ENCODE measurements at regions not wholly inside any gene's neighbourhood (a gene's known extent, or its start where the extent isn't known, plus 50 kb on each side); places are given as distances from the start of the nearest gene placed in this dataset.
"Not testable (repeated sequence)": the region's sequence is repeated elsewhere in the genome, so short reads cannot be mapped to it uniquely, and the experiment has no call there.

- not testable (repeated sequence) for TF ChIP-seq POLR2A, CTCF (IDR thresholded peaks at IDR 0.05)
Measured at GRCh38 chr5:123933812-123934211, 421.8 kb downstream of the CSNK1G3 start.

All from uterus (tissue), 2 donors.